ENCODE measurements at regions not wholly inside any gene's neighbourhood (a gene's known extent, or its start where the extent isn't known, plus 50 kb on each side); places are given as distances from the start of the nearest gene placed in this dataset.

- peaks cover 0 to 3% (median 2%) of the 10 kb centered on the region in 4 experiments for H3K27me3 ChIP-seq (replicated peaks in 1 of 4; ENCODE audit: control extremely low read depth in 1 of 4, control insufficient read depth in 3 of 4, insufficient read depth in 4 of 4, low read length in 3 of 4)
- Mint-ChIP-seq H3K9me3 (ENCODE audit: insufficient read depth) (no peaks in the 10 kb centered on the region), H3K27ac (no peak overlapping the region), H3K4me1 (no peaks in the 10 kb centered on the region), H3K4me3 (no peak overlapping the region), H3K27me3 (peaks cover 4% of the 10 kb centered on the region)
- ChIA-PET POLR2A (no interaction called here), CTCF (interaction anchor here (0.6 kb wide), 1 partner anchor 674 kb away, joined by 3 read pairs; no protein-coding TSS in a partner anchor)
- no peak overlapping the region for H3K27ac ChIP-seq (ENCODE audit: low read length in 2 of 2)
- WGBS (ENCODE audit: insufficient coverage): 80% methylated on average over 1 of the region's 7 CpGs
- no peaks in the 10 kb centered on the region for H3K9me3 ChIP-seq (ENCODE audit: control extremely low read depth in 1 of 3, control insufficient read depth in 2 of 3, insufficient read depth in 1 of 3, low read length in 2 of 3)
- no peaks in the 10 kb centered on the region for H3K79me2 ChIP-seq (ENCODE audit: control insufficient read depth, insufficient read depth, low read length)
- no peak for DNase-seq
- H3K4me1 ChIP-seq (ENCODE audit: control insufficient read depth in 2 of 2, insufficient read depth in 2 of 2, low read length in 2 of 2): no peaks in the 10 kb centered on the region
- TF ChIP-seq EZH2 (IDR thresholded peaks at IDR 0.05; ENCODE audit: borderline replicate concordance, insufficient read depth, low read depth, low read length, poor library complexity, severe bottlenecking): no peak
- TF ChIP-seq CTCF (IDR thresholded peaks at IDR 0.05): no peak
- no peak overlapping the region for H3K9ac ChIP-seq (ENCODE audit: low read length)
- H2AFZ ChIP-seq (ENCODE audit: insufficient read depth, low read depth, low read length, poor library complexity, severe bottlenecking): no peak overlapping the region
- intact Hi-C loops (cut with micrococcal nuclease): no loop called here
- no peaks in the 10 kb centered on the region for H4K20me1 ChIP-seq (ENCODE audit: control insufficient read depth, insufficient read depth, low read length, poor library complexity, severe bottlenecking)
- H3K36me3 ChIP-seq (replicated peaks in 1 of 2; ENCODE audit: control extremely low read depth in 1 of 2, control insufficient read depth in 1 of 2, extremely low read depth in 1 of 2, insufficient read depth in 2 of 2, low read length in 1 of 2): no peaks in the 10 kb centered on the region
- no peak overlapping the region for H3K4me3 ChIP-seq (ENCODE audit: control extremely low read depth in 1 of 5, extremely low read depth in 1 of 5, insufficient read depth in 1 of 5, low read depth in 2 of 5, low read length in 4 of 5)
- ATAC-seq (ENCODE audit: low read depth): no peak
- no peak overlapping the region for H3K4me2 ChIP-seq (replicated peaks; ENCODE audit: low read depth, low read length, poor library complexity, severe bottlenecking)
Measured at GRCh38 chr2:18247282-18248110, 313.0 kb downstream of the RDH14 start.

GRCh38 chr2:18245375-18245774 is 315.1 kb downstream of the RDH14 start:
- Histone ChIP-seq H3K9me3 (ENCODE audit: control extremely low read depth in 1 of 3, control insufficient read depth in 2 of 3, insufficient read depth in 1 of 3, low read length in 2 of 3) (no peaks in the 10 kb centered on the region), H3K9ac (ENCODE audit: low read length) (no peak overlapping the region), H3K36me3 (replicated peaks in 1 of 2; ENCODE audit: control extremely low read depth in 1 of 2, control insufficient read depth in 1 of 2, extremely low read depth in 1 of 2, insufficient read depth in 2 of 2, low read length in 1 of 2) (no peaks in the 10 kb centered on the region), H3K27me3 (replicated peaks in 1 of 4; ENCODE audit: control extremely low read depth in 1 of 4, control insufficient read depth in 3 of 4, insufficient read depth in 4 of 4, low read length in 3 of 4) (peaks cover 0 to 3% (median 2%) of the 10 kb centered on the region in 4 experiments), H3K4me1 (ENCODE audit: control insufficient read depth in 2 of 2, insufficient read depth in 2 of 2, low read length in 2 of 2) (no peaks in the 10 kb centered on the region), H4K20me1 (ENCODE audit: control insufficient read depth, insufficient read depth, low read length, poor library complexity, severe bottlenecking) (no peaks in the 10 kb centered on the region), H3K4me2 (replicated peaks; ENCODE audit: low read depth, low read length, poor library complexity, severe bottlenecking) (no peak overlapping the region), H2AFZ (ENCODE audit: insufficient read depth, low read depth, low read length, poor library complexity, severe bottlenecking) (no peak overlapping the region), H3K27ac (ENCODE audit: low read length in 2 of 2) (no peak overlapping the region), H3K4me3 (ENCODE audit: control extremely low read depth in 1 of 5, extremely low read depth in 1 of 5, insufficient read depth in 1 of 5, low read depth in 2 of 5, low read length in 4 of 5) (no peak overlapping the region), H3K79me2 (ENCODE audit: control insufficient read depth, insufficient read depth, low read length) (no peaks in the 10 kb centered on the region)
- no CpG with 5 or more reads among the region's 1 CpG for WGBS (ENCODE audit: insufficient coverage)
- no peak for TF ChIP-seq CTCF (IDR thresholded peaks at IDR 0.05)
- TF ChIP-seq EZH2 (IDR thresholded peaks at IDR 0.05; ENCODE audit: borderline replicate concordance, insufficient read depth, low read depth, low read length, poor library complexity, severe bottlenecking): no peak
- intact Hi-C loops (cut with micrococcal nuclease): no loop called here
- Mint-ChIP-seq H3K27me3 (peaks cover 11% of the 10 kb centered on the region), H3K9me3 (ENCODE audit: insufficient read depth) (no peaks in the 10 kb centered on the region), H3K27ac (no peak overlapping the region), H3K4me3 (no peak overlapping the region), H3K4me1 (no peaks in the 10 kb centered on the region)
- ChIA-PET CTCF (no interaction called here), POLR2A (no interaction called here)
- ATAC-seq (ENCODE audit: low read depth) (no peak), DNase-seq (no peak)

Data from B cell (primary cell).